Uterus (tissue), 3 donors: ENCODE measurements at regions not wholly inside any gene's neighbourhood (a gene's known extent, or its start where the extent isn't known, plus 50 kb on each side); places are given as distances from the start of the nearest gene placed in this dataset.
"Not testable (repeated sequence)": the region's sequence is repeated elsewhere in the genome, so short reads cannot be mapped to it uniquely, and the experiment has no call there.

Source experiments
- DNase-seq, 2 donors: peaks; one replicate each; pipeline ENCODE4 v3.0.0-alpha.2; 2019 to 2020
- H3K27ac ChIP-seq, 2 donors: fragments of 200-600 bp; sonication (generic); 1 replicate in 1 of 2; 2 replicates in 1 of 2; pipeline ENCODE4 v1.5.1; 2016 to 2018
- H3K27me3 ChIP-seq, 2 donors: fragments of 200-600 bp; sonication (generic); one replicate each; pipeline ENCODE4 v1.5.1; 2018 to 2019; ENCODE audit warnings: control low read depth in 1 of 2
- H3K36me3 ChIP-seq, 2 donors: fragments of 200-600 bp; sonication (generic); one replicate each; pipeline ENCODE4 v1.5.1; 2019; ENCODE audit warnings: control low read depth in 1 of 2
- H3K4me1 ChIP-seq, 2 donors: fragments of 200-600 bp; sonication (generic); one replicate each; pipeline ENCODE4 v1.5.1; 2018 to 2019; ENCODE audit warnings: control low read depth in 1 of 2
- H3K4me3 ChIP-seq, 2 donors: fragments of 200-600 bp; sonication (generic); 1 replicate in 1 of 2; 2 replicates in 1 of 2; pipeline ENCODE4 v1.5.1; 2018 to 2019; ENCODE audit warnings: mild to moderate bottlenecking in 1 of 2
- H3K9me3 ChIP-seq, 2 donors: fragments of 200-600 bp; sonication (generic); one replicate each; pipeline ENCODE4 v1.5.1; 2019; ENCODE audit warnings: control low read depth in 1 of 2
- POLR2A ChIP-seq, 2 donors: fragments of 450-650 bp; IDR thresholded peaks; one replicate each; pipeline ENCODE4 v1.6.1; 2016; ENCODE audit warnings: antibody characterized with exemption in 2 of 2, mild to moderate bottlenecking in 1 of 2, moderate library complexity in 1 of 2
- intact Hi-C: fragments of 100-400 bp; cut with DNase I; formaldehyde crosslinking; loops from one replicate; pipeline ENCODE4 v1.15.1; 2023; ENCODE audit warnings: low total_unique reads
- TF ChIP-seq, protein P1 (sequence below), 4 experiments: fragments of 200-600 bp in 2 of 4; fragments of 450-650 bp in 2 of 4; sonication (generic) in 2 of 4; IDR thresholded peaks; one replicate each; pipeline ENCODE4 v1.5.1; 2016 to 2019; ENCODE audit warnings: antibody characterized with exemption in 4 of 4, mild to moderate bottlenecking in 2 of 4, moderate library complexity in 1 of 4
- donor health status: DM: yes; HTN: yes; CAD: no.

- no peaks in the 10 kb centered on the region for H3K27me3 ChIP-seq
- TF ChIP-seq, protein P1, sequence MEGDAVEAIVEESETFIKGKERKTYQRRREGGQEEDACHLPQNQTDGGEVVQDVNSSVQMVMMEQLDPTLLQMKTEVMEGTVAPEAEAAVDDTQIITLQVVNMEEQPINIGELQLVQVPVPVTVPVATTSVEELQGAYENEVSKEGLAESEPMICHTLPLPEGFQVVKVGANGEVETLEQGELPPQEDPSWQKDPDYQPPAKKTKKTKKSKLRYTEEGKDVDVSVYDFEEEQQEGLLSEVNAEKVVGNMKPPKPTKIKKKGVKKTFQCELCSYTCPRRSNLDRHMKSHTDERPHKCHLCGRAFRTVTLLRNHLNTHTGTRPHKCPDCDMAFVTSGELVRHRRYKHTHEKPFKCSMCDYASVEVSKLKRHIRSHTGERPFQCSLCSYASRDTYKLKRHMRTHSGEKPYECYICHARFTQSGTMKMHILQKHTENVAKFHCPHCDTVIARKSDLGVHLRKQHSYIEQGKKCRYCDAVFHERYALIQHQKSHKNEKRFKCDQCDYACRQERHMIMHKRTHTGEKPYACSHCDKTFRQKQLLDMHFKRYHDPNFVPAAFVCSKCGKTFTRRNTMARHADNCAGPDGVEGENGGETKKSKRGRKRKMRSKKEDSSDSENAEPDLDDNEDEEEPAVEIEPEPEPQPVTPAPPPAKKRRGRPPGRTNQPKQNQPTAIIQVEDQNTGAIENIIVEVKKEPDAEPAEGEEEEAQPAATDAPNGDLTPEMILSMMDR (IDR thresholded peaks at IDR 0.05), result no peak
- no peak for TF ChIP-seq POLR2A (IDR thresholded peaks at IDR 0.05)
- no peaks in the 10 kb centered on the region for H3K4me1 ChIP-seq
- no peaks in the 10 kb centered on the region for H3K36me3 ChIP-seq
- H3K9me3 ChIP-seq, result no peaks in the 10 kb centered on the region
- intact Hi-C loops, result no loop called here
- DNase-seq, result no peak
- no peak overlapping the region for H3K27ac ChIP-seq
- no peak overlapping the region for H3K4me3 ChIP-seq
These were observed 169.2 kb downstream of the URI1 start for GRCh38 chr19:30111021-30111855.

DNA sequence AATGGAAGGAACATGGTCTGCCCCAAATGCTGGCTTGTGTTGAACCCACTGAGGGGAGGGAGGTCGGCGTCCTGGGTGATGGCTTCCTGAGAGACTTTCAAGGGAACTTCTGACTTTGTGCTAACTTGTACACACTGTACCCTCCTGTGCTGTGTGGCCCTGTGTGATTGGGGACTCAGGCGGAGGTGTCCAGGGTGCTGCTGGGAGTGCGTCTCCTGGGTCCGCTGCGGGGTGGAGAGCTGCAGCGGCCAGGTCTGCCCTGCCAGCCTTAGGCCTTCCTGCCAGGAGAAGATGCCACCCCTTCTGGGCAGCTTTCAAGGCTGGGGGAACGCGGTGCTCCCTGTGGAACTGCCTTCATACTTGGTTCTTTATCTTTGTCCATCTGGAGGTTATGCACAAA is 170.1 kb downstream of the URI1 start:
- Histone ChIP-seq H3K27ac (no peak overlapping the region), H3K4me1 (no peaks in the 10 kb centered on the region), H3K9me3 (no peaks in the 10 kb centered on the region), H3K4me3 (no peak overlapping the region), H3K27me3 (no peaks in the 10 kb centered on the region), H3K36me3 (no peaks in the 10 kb centered on the region)
- no peak for DNase-seq
- TF ChIP-seq, protein P1 (IDR thresholded peaks at IDR 0.05), result no peak
- TF ChIP-seq POLR2A (IDR thresholded peaks at IDR 0.05), result no peak
- intact Hi-C loops, result no loop called here

- no peaks in the 10 kb centered on the region for H3K9me3 ChIP-seq
- intact Hi-C loops, result no loop called here
- H3K4me3 ChIP-seq, result no peak overlapping the region
- no peak for DNase-seq
- no peak overlapping the region for H3K27ac ChIP-seq
- H3K27me3 ChIP-seq, result no peaks in the 10 kb centered on the region
- H3K36me3 ChIP-seq, result no peaks in the 10 kb centered on the region
- H3K4me1 ChIP-seq, result no peaks in the 10 kb centered on the region
- TF ChIP-seq, protein P1 (IDR thresholded peaks at IDR 0.05), result no peak
- no peak for TF ChIP-seq POLR2A (IDR thresholded peaks at IDR 0.05)
These were observed 170.6 kb downstream of the URI1 start for GRCh38 chr19:30112666-30113065.

DNA sequence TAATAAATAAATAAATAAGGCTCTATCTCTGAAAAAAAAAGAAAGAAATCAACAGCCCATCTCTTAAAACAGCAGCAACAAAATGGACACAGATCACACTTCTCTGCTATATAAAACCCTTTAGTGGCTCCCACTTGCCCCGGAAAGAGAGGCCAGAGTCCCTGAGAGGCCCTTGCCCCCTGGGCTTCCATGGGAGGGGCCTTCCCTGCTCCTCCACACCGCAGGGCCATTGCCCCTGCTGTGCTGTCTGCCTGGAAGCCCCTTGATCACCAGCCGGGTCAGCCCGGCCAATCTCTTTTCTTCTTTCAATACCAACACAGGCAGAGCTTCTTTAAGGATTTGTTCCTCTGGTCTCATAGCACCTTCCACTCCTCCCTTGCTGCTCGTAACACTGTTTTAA is 171.1 kb downstream of the URI1 start:
- no peak overlapping the region for H3K27ac ChIP-seq
- no peak overlapping the region for H3K4me3 ChIP-seq
- H3K36me3 ChIP-seq, result no peaks in the 10 kb centered on the region
- intact Hi-C loops, result no loop called here
- H3K9me3 ChIP-seq, result no peaks in the 10 kb centered on the region
- TF ChIP-seq, protein P1 (IDR thresholded peaks at IDR 0.05), result no peak
- TF ChIP-seq POLR2A (IDR thresholded peaks at IDR 0.05), result no peak
- DNase-seq, result no peak
- no peaks in the 10 kb centered on the region for H3K27me3 ChIP-seq
- no peaks in the 10 kb centered on the region for H3K4me1 ChIP-seq

GRCh38 chr19:30114095-30114494 is 172.1 kb downstream of the URI1 start:
- DNase-seq, intact Hi-C loops, H3K36me3 ChIP-seq, H3K9me3 ChIP-seq, H3K27me3 ChIP-seq, H3K4me1 ChIP-seq, H3K4me3 ChIP-seq, H3K27ac ChIP-seq: not testable (repeated sequence)
